Esophagus squamous epithelium (tissue), 5 donors: ENCODE measurements at regions not wholly inside any gene's neighbourhood (a gene's known extent, or its start where the extent isn't known, plus 50 kb on each side); places are given as distances from the start of the nearest gene placed in this dataset.

Experiments used
- DNase-seq: peaks from one replicate; lab custom pipeline; 2025; lab: John Stamatoyannopoulos, UW
- H3K27ac ChIP-seq, 4 donors: fragments of 200-600 bp; sonication (generic); one replicate each; pipeline ENCODE4 v1.5.1; 2016 to 2019; ENCODE audit warnings: mild to moderate bottlenecking in 1 of 4
- H3K27me3 ChIP-seq, 4 donors: fragments of 200-600 bp; sonication (generic); 1 replicate in 3 of 4; 2 replicates in 1 of 4; pipeline versions ENCODE4 v1.5.1 to v1.6.0; 2017 to 2021; ENCODE audit warnings: antibody characterized with exemption in 1 of 4
- H3K36me3 ChIP-seq, 3 donors: fragments of 200-600 bp; sonication (generic); one replicate each; pipeline ENCODE4 v1.5.1; 2016 to 2019
- H3K4me1 ChIP-seq, 3 donors: fragments of 200-600 bp; sonication (generic); one replicate each; pipeline ENCODE4 v1.5.1; 2017 to 2019
- H3K4me3 ChIP-seq, 4 donors: fragments of 200-600 bp; sonication (generic); 1 replicate in 3 of 4; 2 replicates in 1 of 4; pipeline ENCODE4 v1.5.1; 2016 to 2019; ENCODE audit warnings: mild to moderate bottlenecking in 2 of 4, moderate library complexity in 1 of 4
- H3K9me3 ChIP-seq, 3 donors: fragments of 200-600 bp; sonication (generic); one replicate each; pipeline ENCODE4 v1.5.1; 2016 to 2019
- POLR2A ChIP-seq, 4 donors: fragments of 450-650 bp; IDR thresholded peaks; one replicate each; pipeline ENCODE4 v1.6.1; 2017; ENCODE audit warnings: antibody characterized with exemption in 4 of 4, mild to moderate bottlenecking in 4 of 4, moderate library complexity in 3 of 4
- WGBS, 2 donors: methylation state at CpG; one replicate each; pipeline ENCODE4 v1.1.5; 2018; 5-methylcytosine and 5-hydroxymethylcytosine counted together
- intact Hi-C: fragments of 100-400 bp; cut with DNase I; formaldehyde crosslinking; loops from one replicate; pipeline ENCODE4 v1.15.0; 2022
- TF ChIP-seq, protein P1 (sequence below), 6 experiments: fragments of 450-650 bp in 4 of 6; fragments of 200-600 bp in 2 of 6; sonication (generic) in 2 of 6; IDR thresholded peaks; one replicate each; pipeline ENCODE4 v1.5.1; 2016 to 2019; ENCODE audit warnings: antibody characterized with exemption in 6 of 6, mild to moderate bottlenecking in 4 of 6, moderate library complexity in 4 of 6
- donor health status: DM: yes; HTN: yes; CAD: no.

DNA sequence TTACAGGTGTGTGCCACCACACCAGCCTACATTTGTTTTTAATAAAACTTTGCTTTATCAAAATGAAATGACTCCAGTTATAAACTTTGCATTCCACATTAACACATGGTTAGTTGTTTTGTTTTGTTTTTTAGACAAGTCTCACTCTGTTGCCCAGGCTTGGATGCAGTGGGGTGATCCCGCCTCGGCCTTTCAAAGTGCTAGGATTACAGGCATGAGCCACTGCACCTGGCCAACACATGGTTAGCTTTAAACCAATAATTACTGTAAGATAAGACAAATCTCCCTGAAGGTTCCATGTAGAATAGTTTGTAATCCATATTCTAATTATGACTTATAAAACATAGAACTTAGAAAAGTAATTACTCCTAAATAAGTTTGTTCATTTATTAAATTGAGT is 89.8 kb upstream of the MED13 start:
- Histone ChIP-seq H3K4me1 (no peaks in the 10 kb centered on the region), H3K36me3 (no peaks in the 10 kb centered on the region), H3K4me3 (no peak overlapping the region), H3K27ac (no peak overlapping the region), H3K9me3 (no peaks in the 10 kb centered on the region), H3K27me3 (peaks cover 0 to 8% (median 0%) of the 10 kb centered on the region in 4 donors)
- WGBS, 2 donors, result 64 to 82% methylated on average over 2 of the region's 2 CpGs
- DNase-seq, result no peak
- TF ChIP-seq, protein P1, sequence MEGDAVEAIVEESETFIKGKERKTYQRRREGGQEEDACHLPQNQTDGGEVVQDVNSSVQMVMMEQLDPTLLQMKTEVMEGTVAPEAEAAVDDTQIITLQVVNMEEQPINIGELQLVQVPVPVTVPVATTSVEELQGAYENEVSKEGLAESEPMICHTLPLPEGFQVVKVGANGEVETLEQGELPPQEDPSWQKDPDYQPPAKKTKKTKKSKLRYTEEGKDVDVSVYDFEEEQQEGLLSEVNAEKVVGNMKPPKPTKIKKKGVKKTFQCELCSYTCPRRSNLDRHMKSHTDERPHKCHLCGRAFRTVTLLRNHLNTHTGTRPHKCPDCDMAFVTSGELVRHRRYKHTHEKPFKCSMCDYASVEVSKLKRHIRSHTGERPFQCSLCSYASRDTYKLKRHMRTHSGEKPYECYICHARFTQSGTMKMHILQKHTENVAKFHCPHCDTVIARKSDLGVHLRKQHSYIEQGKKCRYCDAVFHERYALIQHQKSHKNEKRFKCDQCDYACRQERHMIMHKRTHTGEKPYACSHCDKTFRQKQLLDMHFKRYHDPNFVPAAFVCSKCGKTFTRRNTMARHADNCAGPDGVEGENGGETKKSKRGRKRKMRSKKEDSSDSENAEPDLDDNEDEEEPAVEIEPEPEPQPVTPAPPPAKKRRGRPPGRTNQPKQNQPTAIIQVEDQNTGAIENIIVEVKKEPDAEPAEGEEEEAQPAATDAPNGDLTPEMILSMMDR (IDR thresholded peaks at IDR 0.05), result no peak
- intact Hi-C loops, result no loop called here

DNA sequence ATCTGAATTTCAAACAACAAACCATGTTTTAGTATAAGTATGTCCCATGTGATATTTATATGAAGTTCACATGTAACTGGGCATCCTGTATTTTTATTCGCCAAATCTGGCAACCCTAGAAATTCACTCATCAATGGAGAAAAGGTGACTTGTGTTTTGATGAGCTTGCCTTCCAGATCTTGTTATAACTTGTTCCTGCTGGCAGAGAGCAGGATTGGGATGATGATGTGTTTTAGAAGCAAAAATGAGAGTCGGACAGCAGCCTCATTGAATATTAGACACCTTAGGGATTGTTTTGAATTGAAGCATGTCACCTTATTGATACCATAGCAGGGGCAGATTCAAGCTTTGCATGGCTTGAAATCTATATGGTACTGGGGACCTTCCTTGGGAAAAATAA is 85.4 kb upstream of the MED13 start:
- no peak for TF ChIP-seq POLR2A (IDR thresholded peaks at IDR 0.05)
- TF ChIP-seq, protein P1 (IDR thresholded peaks at IDR 0.05), result no peak
- WGBS, 2 donors, result 49 to 53% methylated on average over 2 of the region's 2 CpGs
- H3K36me3 ChIP-seq, result no peaks in the 10 kb centered on the region
- no peak overlapping the region for H3K4me3 ChIP-seq
- H3K9me3 ChIP-seq, result no peaks in the 10 kb centered on the region
- intact Hi-C loops, result no loop called here
- no peak for DNase-seq
- H3K4me1 ChIP-seq, result no peaks in the 10 kb centered on the region
- H3K27me3 ChIP-seq, result peaks cover 0 to 8% (median 0%) of the 10 kb centered on the region in 4 donors
- no peak overlapping the region for H3K27ac ChIP-seq

DNA sequence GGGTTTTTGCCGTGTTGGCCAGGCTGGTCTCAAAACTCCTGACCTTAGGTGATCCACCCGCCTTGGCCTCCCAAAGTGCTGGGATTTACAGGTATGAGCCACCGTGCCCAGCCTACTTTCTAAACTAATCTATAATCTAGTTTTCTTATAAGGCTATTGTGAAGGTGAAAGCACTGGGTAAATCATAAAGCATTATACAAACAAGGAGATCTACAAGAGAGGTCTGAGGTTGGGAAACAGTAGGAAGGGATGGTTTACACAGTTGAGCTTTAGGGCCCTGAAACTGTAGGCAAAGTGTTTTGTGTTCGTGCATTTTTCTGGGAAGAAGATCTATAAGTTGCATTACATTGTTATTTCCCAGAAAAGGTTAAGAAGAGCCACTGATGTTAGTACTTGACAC is 84.9 kb upstream of the MED13 start:
- Histone ChIP-seq H3K4me1 (no peaks in the 10 kb centered on the region), H3K36me3 (no peaks in the 10 kb centered on the region), H3K27me3 (peaks cover 0 to 13% (median 0%) of the 10 kb centered on the region in 4 donors), H3K4me3 (no peak overlapping the region), H3K9me3 (no peaks in the 10 kb centered on the region), H3K27ac (no peak overlapping the region)
- intact Hi-C loops, result no loop called here
- no peak for TF ChIP-seq POLR2A (IDR thresholded peaks at IDR 0.05)
- TF ChIP-seq, protein P1 (IDR thresholded peaks at IDR 0.05), result no peak
- WGBS, 2 donors, result 73 to 75% methylated on average over 4 of the region's 4 CpGs
- DNase-seq, result no peak

DNA sequence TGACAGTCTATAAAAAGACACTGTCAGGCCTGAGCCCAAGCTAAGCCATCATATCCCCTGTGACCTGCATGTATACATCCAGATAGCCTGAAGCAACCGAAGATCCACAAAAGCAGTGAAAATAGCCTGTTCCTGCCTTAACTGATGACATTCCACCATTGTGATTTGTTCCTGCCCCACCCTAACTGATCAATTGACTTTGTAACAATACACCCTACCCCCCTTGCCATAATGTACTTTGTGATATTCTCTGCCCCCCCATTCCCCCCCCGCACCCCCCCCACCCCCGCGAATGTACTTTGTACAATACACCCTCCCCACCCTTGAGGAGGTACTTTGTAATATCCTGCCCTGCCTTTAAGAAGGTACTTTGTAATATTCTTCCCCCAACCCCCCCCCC is 82.2 kb upstream of the MED13 start:
- TF ChIP-seq, protein P1 (IDR thresholded peaks at IDR 0.05), result no peak
- TF ChIP-seq POLR2A (IDR thresholded peaks at IDR 0.05), result no peak
- H3K36me3 ChIP-seq, result no peaks in the 10 kb centered on the region
- no peak overlapping the region for H3K4me3 ChIP-seq
- no peak overlapping the region for H3K27ac ChIP-seq
- intact Hi-C loops, result no loop called here
- WGBS, 2 donors, result 70 to 89% methylated on average over 1 of the region's 4 CpGs
- DNase-seq, result no peak
- H3K4me1 ChIP-seq, result no peaks in the 10 kb centered on the region
- peaks cover 0 to 7% (median 0%) of the 10 kb centered on the region in 4 donors for H3K27me3 ChIP-seq
- H3K9me3 ChIP-seq, result no peaks in the 10 kb centered on the region

DNA sequence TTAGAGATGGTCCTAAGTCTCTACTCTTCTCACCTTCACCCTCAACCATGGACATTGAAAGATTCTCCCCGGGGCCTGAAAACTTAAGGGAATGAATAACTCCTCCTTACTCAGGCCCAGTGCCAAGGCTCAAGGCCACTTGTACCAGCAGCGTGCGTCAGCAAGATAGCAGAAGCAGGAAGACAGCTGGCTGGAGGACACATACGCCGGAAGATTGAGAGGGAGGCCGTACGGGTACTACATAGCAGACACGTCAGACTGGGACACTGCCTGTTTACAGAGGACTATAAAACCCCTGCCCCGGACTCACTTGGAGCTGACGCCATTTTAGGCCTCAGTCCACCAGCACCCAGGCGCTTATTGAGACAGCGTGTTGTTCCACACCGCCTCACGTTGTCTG is 75.8 kb upstream of the MED13 start:
- DNase-seq, result no peak
- TF ChIP-seq, protein P1 (IDR thresholded peaks at IDR 0.05), result no peak
- no peak for TF ChIP-seq POLR2A (IDR thresholded peaks at IDR 0.05)
- no peak overlapping the region for H3K27ac ChIP-seq
- H3K4me1 ChIP-seq, result peaks cover 0 to 10% (median 0%) of the 10 kb centered on the region in 3 donors
- no peaks in the 10 kb centered on the region for H3K36me3 ChIP-seq
- H3K9me3 ChIP-seq, result no peaks in the 10 kb centered on the region
- peaks cover 0 to 61% (median 0%) of the 10 kb centered on the region in 4 donors for H3K27me3 ChIP-seq
- no peak overlapping the region for H3K4me3 ChIP-seq
- WGBS, 2 donors, result 88 to 90% methylated on average over 7 to 14 of the region's 14 CpGs
- intact Hi-C loops, result no loop called here
